HG03439 (cell line): ENCODE measurements at regions not wholly inside any gene's neighbourhood (a gene's known extent, or its start where the extent isn't known, plus 50 kb on each side); places are given as distances from the start of the nearest gene placed in this dataset.
"Not testable (repeated sequence)": the region's sequence is repeated elsewhere in the genome, so short reads cannot be mapped to it uniquely, and the experiment has no call there.

Experiments
- ATAC-seq: cut with Tn5 transposase; IDR thresholded peaks from one replicate; pipeline ENCODE4 v1.9.1; 2021; ENCODE audit warnings: mild to moderate bottlenecking, moderate library complexity; ENCODE audit not compliant: unreplicated experiment

DNA sequence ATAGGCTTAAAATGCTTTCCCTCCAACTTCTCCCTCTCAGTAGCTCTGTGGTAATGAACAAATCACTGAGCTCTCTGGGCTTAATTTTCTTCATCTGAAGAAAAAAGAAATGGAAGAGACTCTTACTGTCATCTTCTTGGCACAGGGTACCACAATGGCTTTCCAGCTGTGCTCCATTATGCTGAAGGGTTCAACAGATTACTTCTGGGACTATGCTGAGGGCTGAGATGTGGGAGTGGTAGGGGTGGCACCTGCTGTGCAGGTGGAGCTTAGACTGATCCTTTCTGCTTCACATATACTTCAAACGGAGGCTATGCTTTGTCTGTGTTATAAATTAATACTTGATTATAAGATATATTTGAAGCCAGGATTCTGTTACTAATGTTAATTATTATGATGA, 840.2 kb upstream of the C9orf72 start:
- no peak for ATAC-seq

DNA sequence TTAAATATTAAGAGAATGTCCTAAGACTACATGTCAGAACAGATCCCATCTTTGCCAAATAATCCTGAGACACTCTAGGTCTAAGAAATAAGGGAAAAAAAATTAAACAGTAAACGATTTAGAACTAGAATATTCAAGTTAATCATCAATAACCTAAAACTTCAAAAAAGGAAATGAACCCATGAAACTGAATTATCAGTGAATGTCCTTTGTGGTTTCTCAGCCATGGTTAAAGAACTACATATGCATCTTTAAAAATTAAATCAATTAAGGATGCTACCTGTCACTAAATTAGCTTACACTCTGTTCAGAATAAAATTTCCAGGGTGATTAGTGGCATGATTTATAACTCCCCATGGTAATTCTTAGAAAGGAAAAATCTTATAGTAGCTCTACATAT, 850.0 kb upstream of the C9orf72 start:
- ATAC-seq, result no peak

DNA sequence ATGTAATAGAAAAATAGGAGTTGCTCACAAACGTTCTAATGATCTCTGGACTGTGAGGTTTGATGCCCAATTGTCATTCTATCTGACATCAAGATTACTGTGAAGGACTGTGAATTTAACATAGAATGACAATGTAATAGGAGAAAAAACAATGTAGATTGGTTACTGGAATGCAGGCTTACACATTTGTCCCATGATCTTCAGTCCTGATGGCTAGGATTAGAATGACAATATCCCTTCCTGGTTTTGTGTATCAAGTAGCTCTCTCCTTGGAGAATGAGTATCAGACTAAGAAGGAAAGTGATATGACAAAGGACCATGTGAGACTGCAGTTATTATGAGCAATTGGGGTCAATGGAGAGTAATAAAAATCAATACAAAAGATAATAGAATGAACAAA, 862.2 kb upstream of the C9orf72 start:
- ATAC-seq, result no peak

DNA sequence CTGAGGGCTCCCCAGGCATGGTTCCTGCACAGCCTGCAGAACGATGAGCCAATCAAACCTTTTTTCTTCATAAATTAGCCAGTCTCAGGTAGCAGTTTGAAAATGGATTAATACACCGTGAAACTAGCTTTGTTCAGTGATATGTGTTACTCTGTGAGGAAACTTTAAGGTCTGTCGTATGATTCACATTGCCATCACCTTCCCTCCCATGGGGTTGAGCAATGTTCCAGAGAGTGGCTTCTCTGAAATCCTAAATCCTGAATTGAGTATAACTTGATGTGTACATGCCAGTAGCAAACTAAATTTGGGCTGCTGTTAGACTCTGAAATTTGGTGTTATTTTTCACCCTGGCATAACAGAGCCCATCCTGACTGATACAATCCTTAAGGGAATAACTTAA, 866.4 kb upstream of the C9orf72 start:
- ATAC-seq, result no peak

DNA sequence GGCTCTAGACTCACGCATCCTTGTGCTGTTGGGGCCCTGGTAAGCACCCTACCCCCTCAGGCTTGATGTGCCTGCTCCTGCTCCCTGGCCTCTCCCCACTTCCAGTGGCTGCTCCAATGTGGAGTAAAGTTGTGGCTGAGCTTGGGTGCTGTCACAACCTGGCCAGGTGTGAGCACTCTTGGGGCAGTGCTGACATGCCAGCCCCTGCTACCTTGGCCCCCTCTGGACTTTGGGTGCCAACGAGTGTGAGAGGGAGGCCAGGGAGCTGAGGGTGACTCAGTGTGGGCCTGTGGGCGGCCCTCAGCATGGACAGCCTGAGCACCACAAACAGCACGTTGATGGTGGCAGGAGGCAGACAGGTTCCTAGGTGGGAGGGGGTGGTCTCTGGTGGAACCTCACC, 870.2 kb upstream of the C9orf72 start:
- ATAC-seq, result no peak

DNA sequence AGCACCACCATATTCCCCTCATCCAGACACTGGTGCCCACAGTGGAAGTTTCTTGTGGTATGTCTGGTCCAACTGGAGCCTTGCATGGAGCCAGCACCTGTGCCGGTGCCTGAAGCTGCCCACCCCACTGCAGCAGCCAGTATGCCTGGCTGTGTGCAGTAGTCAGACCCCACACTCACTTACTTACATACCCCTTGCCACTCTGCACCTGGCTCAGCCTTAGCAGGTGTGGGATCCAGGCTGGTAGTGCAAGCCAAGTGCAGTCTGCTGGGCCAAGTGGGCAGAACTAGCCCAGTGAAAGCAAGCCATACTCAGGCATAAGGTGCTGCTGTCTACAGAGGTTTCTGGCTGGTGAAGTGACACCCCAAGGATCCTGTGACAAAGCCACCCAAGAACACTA, 871.4 kb upstream of the C9orf72 start:
- no peak for ATAC-seq

DNA sequence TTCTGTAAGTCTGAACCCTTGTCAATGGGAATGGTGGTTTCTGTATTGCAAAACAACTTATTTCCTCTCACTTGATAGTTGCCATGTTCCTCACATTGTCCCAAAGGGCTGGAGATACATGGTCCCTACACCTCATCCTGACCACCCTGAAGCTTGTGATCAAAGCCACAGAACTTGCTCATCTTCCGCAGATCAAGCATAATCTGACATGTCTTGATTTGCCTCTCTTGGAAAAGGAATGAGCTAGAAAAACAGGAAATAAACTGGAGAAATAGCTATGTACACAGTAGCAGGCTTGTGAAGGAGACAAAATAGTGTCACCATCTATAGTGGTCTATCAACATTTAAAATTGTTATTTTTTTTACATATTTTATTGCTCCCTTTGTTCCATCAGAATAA, 871.9 kb upstream of the C9orf72 start:
- no peak for ATAC-seq

DNA sequence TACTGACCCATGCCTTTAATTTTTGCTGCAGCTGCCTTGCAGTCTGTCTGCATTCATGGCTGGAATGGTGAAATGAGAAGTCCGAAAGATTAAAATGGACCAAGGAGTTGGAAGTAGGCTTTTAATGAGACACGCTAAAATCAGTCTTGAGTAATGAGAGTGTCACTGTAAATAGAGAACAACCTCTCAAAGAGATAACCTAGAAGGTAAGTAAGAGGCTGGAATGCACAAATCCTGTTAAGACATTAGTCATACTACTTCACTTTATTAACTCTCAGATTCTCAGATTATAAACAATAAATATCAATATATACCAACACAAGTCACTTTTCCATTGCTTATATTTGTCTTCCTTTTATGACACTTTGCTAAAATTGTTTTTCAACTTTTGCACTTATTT, 880.6 kb upstream of the C9orf72 start:
- ATAC-seq, result no peak

DNA sequence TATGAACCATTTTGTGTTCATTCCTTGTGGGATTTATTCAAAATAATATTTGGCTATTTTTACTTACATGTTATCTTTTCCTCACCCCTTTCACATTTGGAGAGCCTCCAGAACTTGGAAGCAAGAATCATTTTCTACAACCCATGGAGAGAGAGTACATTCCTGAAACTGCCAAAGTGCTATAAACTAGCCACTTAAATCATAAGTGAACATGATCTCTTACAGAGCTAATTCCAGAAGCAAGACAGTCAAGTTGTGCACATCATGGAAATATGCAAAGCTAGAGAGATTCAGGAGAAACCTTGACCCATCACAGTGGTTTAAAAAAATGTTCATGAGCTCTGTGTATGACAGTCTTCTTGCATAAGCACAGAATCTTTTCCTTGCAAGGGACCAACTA, 883.6 kb upstream of the C9orf72 start:
- ATAC-seq, result no peak

DNA sequence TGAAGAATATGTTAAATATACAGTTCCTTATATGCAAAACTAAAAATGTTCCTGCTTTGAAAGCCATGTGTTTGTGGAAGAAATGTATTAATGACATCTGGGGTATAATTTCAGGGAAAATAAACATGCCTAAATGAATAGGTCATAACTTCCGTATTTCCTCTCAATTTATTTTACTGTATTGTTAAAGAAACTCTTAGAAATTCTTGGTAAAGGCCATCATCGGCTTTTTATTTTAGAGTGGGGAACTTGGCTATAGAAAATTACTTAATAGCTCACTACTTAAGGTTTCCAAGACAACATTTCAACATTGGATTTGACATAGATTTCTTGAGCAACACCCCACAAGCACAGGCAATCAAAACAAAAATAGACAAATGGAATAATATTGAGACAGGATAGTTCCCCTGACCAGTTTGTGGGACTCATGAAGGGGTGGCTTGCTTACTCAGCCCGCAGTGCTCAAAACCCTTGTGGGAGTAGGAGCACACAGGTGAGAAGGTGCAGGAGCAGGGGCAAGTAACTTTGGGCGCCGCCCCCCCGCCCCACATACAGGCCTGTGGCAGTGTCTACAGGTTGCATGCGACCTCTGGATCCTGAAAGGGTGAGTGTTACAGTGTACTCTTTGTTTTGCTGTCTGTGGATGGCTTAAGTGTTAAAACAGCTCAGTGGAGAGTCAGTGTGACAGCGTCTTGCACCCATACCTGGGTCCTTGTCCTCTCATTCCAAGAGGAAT, 891.4 kb upstream of the C9orf72 start:
- no peak for ATAC-seq

DNA sequence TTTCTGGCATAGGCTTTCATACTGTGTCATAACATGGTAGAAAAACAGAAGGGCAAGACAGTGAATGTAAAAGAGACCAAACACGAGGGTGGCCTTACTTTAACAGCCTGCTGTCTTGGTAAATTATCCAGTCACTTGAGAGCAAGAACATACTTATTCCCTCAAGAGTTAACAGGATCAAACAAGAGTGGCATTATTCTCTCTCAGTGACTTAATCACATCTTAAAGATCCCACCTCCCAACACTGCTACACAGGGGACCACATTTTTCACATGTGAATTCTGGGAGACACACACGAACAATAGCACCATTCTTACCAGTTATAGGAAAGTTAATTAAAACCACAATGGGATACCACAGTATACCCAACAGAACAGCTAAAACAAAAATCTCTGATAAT, 898.0 kb upstream of the C9orf72 start:
- ATAC-seq, result no peak

DNA sequence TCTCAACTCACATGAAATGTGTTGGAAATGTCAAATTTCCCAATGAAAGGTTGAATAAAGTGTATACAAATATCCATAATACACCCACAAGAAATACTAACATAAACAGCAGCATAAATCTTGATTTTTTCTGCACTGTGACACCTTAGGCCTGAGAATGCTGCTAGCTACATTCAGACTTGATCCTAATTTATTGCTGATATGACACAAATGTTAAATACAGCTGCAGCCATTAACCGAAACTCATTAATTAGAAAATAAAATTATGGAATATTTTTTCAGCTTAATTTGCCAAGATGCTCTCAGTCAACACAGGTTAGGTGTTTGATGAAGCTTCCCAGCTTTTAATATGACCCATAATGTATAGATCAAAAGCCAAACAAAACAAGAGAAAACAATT, 914.3 kb upstream of the C9orf72 start:
- ATAC-seq, result no peak

DNA sequence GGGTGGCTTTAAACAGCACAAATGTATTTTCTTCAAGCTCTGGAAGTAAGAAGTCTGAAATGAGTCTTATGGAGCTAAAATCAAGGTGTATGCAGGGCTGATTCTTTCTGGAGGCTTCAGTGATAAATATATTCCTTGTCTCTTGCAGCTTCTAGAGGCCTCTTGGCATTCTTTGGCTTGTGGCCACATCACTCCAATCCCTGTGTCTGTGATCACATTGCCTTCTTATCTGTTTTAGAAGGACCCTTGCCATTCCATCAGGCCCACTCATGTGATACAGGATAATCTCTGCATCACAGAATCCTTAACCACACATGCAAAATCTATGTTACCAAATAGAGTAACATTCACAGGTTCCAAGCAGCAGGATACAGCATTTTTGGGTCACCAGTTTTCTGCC, 917.8 kb upstream of the C9orf72 start:
- ATAC-seq, result no peak

DNA sequence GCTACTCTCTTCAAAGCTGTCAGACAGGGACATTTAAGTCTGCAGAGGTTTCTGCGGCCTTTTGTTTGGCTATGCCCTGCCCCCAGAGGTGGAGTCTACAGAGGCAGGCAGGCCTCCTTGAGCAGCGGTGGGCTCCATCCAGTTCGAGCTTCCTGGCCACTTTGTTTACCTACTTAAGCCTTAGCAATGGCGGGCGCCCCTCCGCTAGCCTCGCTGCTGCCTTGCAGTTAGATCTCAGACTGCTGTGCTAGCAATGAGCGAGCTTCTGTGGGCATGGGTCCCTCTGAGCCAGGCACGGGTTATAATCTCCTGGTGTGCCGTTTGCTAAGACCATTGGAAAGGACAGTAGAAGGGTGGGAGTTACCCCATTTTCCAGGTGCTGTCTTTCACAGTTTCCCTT, 924.9 kb upstream of the C9orf72 start:
- ATAC-seq, result not testable (repeated sequence)

DNA sequence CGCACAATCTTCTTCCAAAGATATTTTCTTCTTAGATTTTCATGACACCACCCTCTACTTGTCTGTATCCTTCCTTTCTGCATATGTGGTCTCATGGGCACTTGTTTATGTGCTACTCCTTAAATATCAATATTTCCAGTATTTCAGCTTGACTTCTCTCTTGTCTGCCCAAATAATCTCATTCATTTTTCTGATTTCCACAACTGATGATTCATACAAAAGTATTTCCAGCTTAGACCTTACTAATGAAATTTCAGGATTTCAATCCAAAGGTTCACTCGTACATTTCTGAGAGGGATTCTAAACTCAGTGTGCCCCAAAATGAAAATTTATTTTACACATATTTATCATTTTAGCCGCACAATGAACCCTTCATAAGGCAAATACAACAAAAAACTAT, 928.9 kb upstream of the C9orf72 start:
- ATAC-seq, result no peak

DNA sequence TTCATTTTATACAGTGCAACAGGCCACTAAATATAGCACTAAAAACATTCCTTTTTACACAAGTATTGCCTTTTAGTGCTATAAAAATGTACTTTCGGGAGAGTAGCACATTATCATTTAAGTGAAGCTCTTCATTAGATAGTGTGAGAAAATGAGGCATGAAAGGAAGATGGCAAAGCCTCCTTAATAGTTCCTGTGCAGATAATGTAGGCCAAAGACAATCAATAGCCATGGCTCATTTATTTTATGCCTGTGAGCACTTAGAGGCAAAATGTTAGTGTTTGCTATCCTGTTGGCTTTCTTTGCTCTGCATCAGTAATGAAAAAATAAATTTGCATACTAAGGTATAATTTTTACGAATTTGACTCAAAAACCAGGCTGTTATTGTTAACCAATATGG, 929.5 kb upstream of the C9orf72 start:
- no peak for ATAC-seq

DNA sequence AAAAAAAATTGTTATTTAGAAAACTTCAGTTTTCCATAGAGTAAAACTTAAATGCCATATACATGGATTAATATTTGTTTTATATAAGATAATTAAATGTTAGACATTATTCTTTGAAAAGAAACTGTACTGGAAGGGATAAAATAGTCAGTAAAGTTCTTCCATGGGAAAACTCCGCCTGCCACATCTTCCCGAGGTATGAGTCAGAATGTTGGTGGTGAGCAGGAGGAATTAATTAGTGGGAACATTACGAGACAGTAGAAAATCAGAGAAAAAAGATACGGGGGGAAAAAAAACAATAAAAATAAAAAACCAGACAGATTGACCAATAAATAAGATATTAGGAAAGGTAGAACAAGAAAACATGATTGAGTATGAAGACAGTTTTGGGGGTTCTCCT, 930.3 kb upstream of the C9orf72 start:
- no peak for ATAC-seq

DNA sequence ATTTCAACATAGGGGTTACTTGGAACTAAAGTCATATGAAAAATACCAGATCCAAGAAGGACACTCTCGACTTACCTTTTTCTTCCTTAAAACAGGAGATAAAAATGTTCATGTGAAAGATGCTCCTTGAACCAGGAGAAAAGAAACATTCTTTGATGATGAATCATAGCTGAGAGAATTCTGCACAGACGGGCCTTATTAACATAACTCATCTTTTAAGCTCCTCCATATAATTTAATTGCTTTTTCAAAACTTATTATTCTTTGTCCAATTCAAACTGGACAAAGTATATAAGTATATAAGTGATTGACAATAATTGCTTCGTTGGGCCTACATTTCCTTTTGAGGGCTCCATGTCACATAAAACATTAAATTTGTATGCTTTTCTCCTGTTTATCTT, 945.2 kb upstream of the C9orf72 start:
- ATAC-seq, result no peak

DNA sequence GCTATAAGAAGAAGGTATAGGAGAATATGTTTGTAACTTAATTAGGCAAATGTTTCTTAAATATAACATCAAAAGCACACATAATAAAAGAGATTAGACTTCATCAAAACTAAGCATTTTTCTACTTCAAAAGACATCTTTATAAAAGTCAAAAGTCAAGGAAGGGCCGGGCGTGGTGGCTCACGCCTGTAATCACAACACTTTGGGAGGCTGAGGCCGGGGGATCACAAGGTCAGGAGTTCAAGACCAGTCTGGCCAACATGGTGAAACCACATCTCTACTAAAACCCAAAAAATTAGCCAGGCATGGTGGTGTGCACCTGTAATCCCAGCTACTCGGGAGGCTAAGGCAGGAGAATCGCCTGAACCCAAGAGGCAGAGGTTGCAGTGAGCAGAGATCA, 951.0 kb upstream of the C9orf72 start:
- ATAC-seq, result not testable (repeated sequence)

DNA sequence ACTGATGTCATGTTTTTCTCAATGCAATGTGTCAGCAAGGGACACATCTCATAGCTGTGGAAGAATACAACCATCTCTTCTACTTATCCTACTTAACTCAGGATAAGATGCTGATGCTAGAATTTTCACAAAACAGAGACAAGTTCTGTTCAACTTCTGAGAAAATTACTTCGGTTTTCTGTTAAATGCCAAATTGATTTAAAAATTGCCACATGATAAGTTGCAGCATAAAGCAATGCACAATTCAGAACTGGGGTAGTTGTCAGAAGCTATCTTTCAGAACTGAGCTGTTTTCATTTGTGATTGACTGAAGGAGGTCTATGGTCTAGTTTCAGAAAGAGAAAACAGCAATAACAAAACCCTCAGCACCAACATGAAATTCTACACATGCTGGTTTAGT, 954.8 kb upstream of the C9orf72 start:
- no peak for ATAC-seq

DNA sequence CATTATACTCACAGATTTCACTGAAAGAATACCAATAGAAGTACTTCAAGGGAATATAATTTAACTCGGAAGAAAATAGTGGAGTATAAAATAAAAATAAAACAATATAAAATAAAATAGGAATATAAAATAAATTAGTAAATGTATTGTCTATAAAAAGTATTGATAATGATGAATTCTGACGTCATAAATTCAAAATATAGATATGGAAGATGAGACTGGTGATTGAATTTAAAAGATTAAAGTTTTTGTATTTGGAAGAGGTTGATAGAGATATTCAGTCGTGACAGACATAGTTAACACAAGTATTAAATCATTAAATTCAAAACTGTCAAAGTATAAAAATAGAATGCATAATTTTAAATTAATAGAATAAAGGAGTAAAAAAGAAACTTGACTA, 964.9 kb upstream of the C9orf72 start:
- no peak for ATAC-seq

DNA sequence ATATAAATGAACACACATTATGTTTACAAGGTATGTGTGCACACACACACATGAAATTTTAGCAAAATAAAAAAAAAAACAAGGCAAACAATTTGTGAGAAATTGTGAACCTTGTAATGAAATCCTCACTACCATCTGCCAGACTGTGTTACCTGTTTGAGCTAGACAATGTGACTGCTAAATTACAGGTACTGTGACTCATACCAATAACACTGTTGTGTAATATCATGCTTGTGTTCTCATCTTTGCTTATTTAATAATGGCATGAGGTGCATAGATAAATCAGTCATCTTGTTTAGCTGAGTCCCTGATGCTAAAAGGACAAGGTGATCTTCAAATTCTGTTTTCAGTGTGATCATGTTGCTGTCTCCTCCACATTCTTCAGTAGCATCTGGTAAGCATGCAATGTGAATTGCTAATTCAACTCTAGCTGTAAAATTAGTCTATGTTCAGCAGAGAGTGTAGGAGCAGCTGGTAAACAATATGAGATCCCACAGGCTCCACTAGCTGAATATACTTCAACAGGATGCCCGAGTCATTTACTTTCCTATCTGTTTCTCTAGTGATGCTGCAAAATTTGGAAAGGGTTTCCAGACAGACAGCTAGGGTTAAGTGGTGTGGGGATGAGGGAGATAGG, 966.3 kb upstream of the C9orf72 start:
- ATAC-seq, result no peak

DNA sequence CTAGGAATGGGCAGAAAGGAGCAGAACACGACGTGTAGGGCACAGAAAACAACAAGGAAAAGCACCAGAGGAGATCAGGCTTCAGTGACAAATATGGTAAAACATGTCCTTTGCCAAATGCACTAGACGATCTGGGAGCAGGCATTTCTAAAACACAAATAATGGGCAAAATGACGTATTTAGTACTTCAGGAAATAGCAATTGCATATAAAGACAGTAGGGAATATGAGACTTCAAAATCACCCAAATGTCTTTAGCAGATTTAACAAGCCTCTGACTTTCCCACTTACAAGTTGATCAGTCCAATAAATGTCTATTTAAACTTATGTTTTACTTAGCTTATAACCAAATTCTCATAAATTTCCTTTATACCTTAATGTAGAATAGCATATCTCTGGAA, 969.6 kb upstream of the C9orf72 start:
- ATAC-seq, result no peak
